SU-DHL-6 (cell line): ENCODE measurements at regions not wholly inside any gene's neighbourhood (a gene's known extent, or its start where the extent isn't known, plus 50 kb on each side); places are given as distances from the start of the nearest gene placed in this dataset.

ENCODE experiments used
- H2AFZ ChIP-seq: fragments of 200-600 bp; sonication (generic); 2 replicates; pipeline ENCODE4 v1.6.1; 2014; ENCODE audit warnings: low read depth, mild to moderate bottlenecking, moderate library complexity, mixed read lengths, antibody characterized with exemption, low read length; ENCODE audit not compliant: severe bottlenecking
- H3F3A ChIP-seq: fragments of 200-600 bp; shearing (Covaris generic); 2 replicates; pipeline ENCODE4 v1.6.0; 2016; ENCODE audit warnings: antibody characterized with exemption, mild to moderate bottlenecking; ENCODE audit not compliant: insufficient read depth
- H3K27ac ChIP-seq: fragments of 200-600 bp; sonication (generic); 2 replicates; pipeline ENCODE4 v1.5.1; 2016; ENCODE audit warnings: low read depth, mild to moderate bottlenecking, low read length, moderate library complexity, mixed read lengths
- H3K27me3 ChIP-seq: fragments of 200-600 bp; sonication (generic), shearing (Covaris generic); 2 replicates; pipeline ENCODE4 v1.6.0; 2014; ENCODE audit warnings: mild to moderate bottlenecking, low read length
- H3K36me3 ChIP-seq: fragments of 200-600 bp; sonication (generic); 2 replicates; pipeline ENCODE4 v1.6.1; 2014; ENCODE audit warnings: mild to moderate bottlenecking, low read length, mixed read lengths
- H3K4me2 ChIP-seq: fragments of 300-600, 200-600 bp; shearing (Covaris generic), sonication (generic); 2 replicates; pipeline ENCODE4 v1.6.0; 2014; ENCODE audit warnings: low read length, low read depth, mild to moderate bottlenecking; ENCODE audit not compliant: poor library complexity, severe bottlenecking
- H3K4me3 ChIP-seq: fragments of 200-600 bp; sonication (generic); 2 replicates; pipeline ENCODE4 v1.5.1; 2014; ENCODE audit warnings: antibody characterized with exemption, low read length, mild to moderate bottlenecking, mixed read lengths; ENCODE audit not compliant: insufficient read depth, poor library complexity, severe bottlenecking
- H3K79me2 ChIP-seq: fragments of 200-600 bp; sonication (generic); 2 replicates; pipeline ENCODE4 v1.6.1; 2014; ENCODE audit warnings: mild to moderate bottlenecking, low read length, moderate library complexity; ENCODE audit not compliant: insufficient read depth
- H3K9ac ChIP-seq: fragments of 200-600 bp; sonication (generic); 2 replicates; pipeline ENCODE4 v1.7.0; 2014; ENCODE audit warnings: mild to moderate bottlenecking, low read length
- H3K9me2 ChIP-seq: fragments of 200-600 bp; sonication (generic); replicated peaks from 2 replicates; pipeline ENCODE4 v1.6.1; 2014; ENCODE audit warnings: low read length; ENCODE audit not compliant: insufficient read depth
- H3K9me3 ChIP-seq: fragments of 200-600 bp; sonication (generic); 2 replicates; pipeline ENCODE4 v1.6.1; 2014; ENCODE audit warnings: low read length, mixed read lengths; ENCODE audit not compliant: insufficient read depth
- H4K20me1 ChIP-seq: fragments of 200-600 bp; sonication (generic); 2 replicates; pipeline ENCODE4 v1.6.1; 2014; ENCODE audit warnings: low read depth, mild to moderate bottlenecking, antibody characterized with exemption, low read length, moderate library complexity, mixed read lengths
- EZH2phosphoT487 ChIP-seq: fragments of 200-600 bp; sonication (generic), shearing (Covaris generic); conservative IDR thresholded peaks from 2 replicates; pipeline ENCODE4 v1.6.1; 2018; ENCODE audit warnings: mild to moderate bottlenecking, antibody characterized with exemption, low read length, moderate library complexity, mixed read lengths
- TF ChIP-seq, protein P1 (sequence below): fragments of 200-600 bp; sonication (generic); IDR thresholded peaks from one replicate; pipeline ENCODE4 v1.5.1; 2017; ENCODE audit warnings: antibody characterized with exemption, mild to moderate bottlenecking, low read length, moderate library complexity; ENCODE audit not compliant: insufficient read depth, poor library complexity, severe bottlenecking

DNA sequence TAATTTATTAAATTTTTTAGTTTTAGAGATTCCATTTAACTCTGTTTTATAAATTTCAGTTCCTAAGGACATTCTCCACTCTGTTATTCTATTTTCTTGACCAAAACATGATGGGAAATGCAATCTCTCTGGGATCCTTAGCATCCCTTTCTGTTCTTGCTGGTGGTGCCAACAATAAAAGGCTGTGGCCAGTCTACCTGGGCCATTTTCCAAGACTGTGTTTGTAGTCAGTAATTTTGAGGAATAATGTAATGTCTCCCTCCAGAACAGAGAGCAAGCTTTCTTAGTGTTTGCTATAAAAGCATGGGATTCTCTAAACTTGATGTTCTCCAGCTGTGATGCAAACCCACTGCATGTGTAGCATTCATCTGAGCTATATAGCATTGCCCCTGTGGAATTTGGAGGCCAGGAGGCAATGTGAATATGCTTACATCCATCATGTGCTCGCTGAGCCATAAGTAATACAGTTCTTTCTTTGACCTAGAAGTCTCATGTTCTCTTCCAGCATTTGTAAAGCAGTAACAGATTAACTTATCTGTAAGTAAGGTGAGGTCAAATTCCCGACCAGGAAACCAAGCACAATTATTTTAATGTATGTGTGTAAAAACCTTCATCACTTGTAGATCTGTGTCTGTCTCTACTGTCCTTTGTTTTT is 211.5 kb upstream of the TAS2R1 start:
- Histone ChIP-seq H3F3A (no peaks in the 10 kb centered on the region), H3K27ac (no peak overlapping the region), H3K79me2 (no peaks in the 10 kb centered on the region)

DNA sequence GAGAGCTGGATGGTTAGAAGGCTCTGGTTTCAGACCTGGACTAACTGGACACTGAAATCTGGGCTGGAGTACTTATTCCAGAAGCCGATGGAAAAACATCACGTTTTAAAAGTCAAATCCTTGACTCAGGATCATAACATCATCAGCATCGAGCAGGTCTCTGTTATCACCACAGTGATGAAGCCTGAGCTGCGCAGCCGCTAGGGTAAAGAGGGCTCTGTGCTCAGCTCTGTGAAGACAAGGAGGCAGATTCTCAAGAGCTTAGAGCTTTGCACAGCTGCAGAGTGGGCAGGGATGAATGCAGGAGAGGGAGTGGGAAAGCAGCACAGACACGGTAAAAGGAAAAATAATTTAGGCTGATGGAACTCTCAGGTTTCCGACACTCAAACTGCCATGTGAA is 208.8 kb upstream of the TAS2R1 start:
- Histone ChIP-seq H3K9me2 (no peaks in the 10 kb centered on the region), H3K27ac (no peak overlapping the region)
- no peak for TF ChIP-seq EZH2phosphoT487
- TF ChIP-seq, protein P1, sequence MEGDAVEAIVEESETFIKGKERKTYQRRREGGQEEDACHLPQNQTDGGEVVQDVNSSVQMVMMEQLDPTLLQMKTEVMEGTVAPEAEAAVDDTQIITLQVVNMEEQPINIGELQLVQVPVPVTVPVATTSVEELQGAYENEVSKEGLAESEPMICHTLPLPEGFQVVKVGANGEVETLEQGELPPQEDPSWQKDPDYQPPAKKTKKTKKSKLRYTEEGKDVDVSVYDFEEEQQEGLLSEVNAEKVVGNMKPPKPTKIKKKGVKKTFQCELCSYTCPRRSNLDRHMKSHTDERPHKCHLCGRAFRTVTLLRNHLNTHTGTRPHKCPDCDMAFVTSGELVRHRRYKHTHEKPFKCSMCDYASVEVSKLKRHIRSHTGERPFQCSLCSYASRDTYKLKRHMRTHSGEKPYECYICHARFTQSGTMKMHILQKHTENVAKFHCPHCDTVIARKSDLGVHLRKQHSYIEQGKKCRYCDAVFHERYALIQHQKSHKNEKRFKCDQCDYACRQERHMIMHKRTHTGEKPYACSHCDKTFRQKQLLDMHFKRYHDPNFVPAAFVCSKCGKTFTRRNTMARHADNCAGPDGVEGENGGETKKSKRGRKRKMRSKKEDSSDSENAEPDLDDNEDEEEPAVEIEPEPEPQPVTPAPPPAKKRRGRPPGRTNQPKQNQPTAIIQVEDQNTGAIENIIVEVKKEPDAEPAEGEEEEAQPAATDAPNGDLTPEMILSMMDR = no peak

More for the DNA sequence above, 211.5 kb upstream of the TAS2R1 start:
- Histone ChIP-seq H3K9me3 (no peaks in the 10 kb centered on the region), H2AFZ (no peak overlapping the region), H3K4me2 (no peak overlapping the region), H3K36me3 (no peaks in the 10 kb centered on the region), H4K20me1 (no peaks in the 10 kb centered on the region), H3K27me3 (no peaks in the 10 kb centered on the region), H3K9me2 (no peaks in the 10 kb centered on the region), H3K9ac (no peak overlapping the region), H3K4me3 (no peak overlapping the region)
- TF ChIP-seq, protein P1 = no peak
- TF ChIP-seq EZH2phosphoT487 = no peak

DNA sequence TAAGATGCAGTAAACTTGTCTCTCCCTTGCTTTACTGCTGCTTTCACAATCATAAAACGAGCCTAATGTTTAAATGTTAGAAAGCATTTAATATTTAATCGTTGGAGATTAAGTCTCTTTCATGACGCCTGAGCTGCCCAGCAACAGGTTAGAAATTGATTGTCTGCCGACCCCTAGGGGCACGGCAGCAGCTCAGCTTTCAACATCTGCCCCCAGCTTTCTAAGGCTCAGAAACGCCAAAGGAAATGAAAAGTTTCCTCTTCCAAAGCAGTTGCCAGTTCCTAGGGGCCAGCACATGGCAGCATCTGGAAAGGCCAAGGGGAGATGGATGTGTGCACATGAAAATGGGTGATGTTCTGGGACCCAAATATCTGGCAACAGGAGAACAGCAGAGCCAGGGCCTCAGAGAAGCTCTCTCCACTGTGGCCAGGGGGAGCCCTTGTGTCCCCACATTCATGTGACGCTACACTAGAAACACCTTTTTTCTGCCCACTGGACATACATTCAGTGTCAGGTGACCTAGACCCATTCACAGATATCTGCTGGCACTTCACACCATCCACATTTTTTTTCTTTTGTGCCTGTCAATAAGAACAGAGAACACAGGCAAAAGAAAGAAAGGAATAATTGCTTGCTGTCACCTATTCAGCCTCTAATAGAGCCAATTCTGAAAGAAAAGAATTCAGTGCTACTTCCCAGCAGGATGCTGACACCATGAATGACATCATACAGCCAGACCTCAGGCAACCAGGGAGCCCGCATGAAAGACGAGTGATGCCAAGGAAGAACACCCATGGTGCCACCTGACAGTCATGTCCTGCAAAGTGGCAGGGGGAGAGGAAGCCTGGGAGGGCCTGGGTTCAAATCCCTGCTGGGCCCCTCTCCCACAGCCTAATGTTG is 205.0 kb upstream of the TAS2R1 start:
- TF ChIP-seq EZH2phosphoT487 = no peak
- TF ChIP-seq, protein P1 = no peak
- H3K27me3 ChIP-seq = no peaks in the 10 kb centered on the region
- no peaks in the 10 kb centered on the region for H3F3A ChIP-seq
- no peaks in the 10 kb centered on the region for H3K9me3 ChIP-seq
- H3K9ac ChIP-seq = no peak overlapping the region
- no peak overlapping the region for H3K4me2 ChIP-seq
- H3K79me2 ChIP-seq = no peaks in the 10 kb centered on the region
- H3K36me3 ChIP-seq = no peaks in the 10 kb centered on the region
- no peak overlapping the region for H3K27ac ChIP-seq
- no peaks in the 10 kb centered on the region for H4K20me1 ChIP-seq
- H3K4me3 ChIP-seq = no peak overlapping the region
- no peaks in the 10 kb centered on the region for H3K9me2 ChIP-seq
- H2AFZ ChIP-seq = no peak overlapping the region

More for the DNA sequence above, 208.8 kb upstream of the TAS2R1 start:
- no peaks in the 10 kb centered on the region for H3F3A ChIP-seq
- H3K79me2 ChIP-seq = no peaks in the 10 kb centered on the region
- H4K20me1 ChIP-seq = no peaks in the 10 kb centered on the region
- H3K4me2 ChIP-seq = no peak overlapping the region
- H3K9me3 ChIP-seq = no peaks in the 10 kb centered on the region
- no peaks in the 10 kb centered on the region for H3K36me3 ChIP-seq
- H3K27me3 ChIP-seq = no peaks in the 10 kb centered on the region
- H3K9ac ChIP-seq = no peak overlapping the region
- no peak overlapping the region for H2AFZ ChIP-seq
- no peak overlapping the region for H3K4me3 ChIP-seq
